K562 (cell line): ENCODE measurements at regions not wholly inside any gene's neighbourhood (a gene's known extent, or its start where the extent isn't known, plus 50 kb on each side); places are given as distances from the start of the nearest gene placed in this dataset.

ENCODE experiments used
- ATAC-seq: fragments of 200-7000 bp; cut with Tn5 transposase; 3 replicates; pipeline ENCODE4 v1.9.1; 2020; ENCODE audit warnings: moderate library complexity
- BruUV-seq: library from RNA; stranded (reverse); fragments of 400-500 nt; replicated peaks from 2 replicates; lab custom pipeline; 2021; lab: Mats Ljungman, UMichigan
- CTCF ChIA-PET: fragments of 300-600 bp; formaldehyde crosslinking; extraction: SDS; loops from one replicate; lab custom pipeline; 2021; ENCODE audit warnings: low intra/inter-chr PET ratio; lab: Yijun Ruan, JAX
- POLR2A ChIA-PET: fragments of 300-600, 350-650 bp; sonication (Branson Sonifier 250); formaldehyde crosslinking; extraction: SDS; loops from one replicate; lab custom pipeline; 2021; ENCODE audit warnings: antibody characterized with exemption, inconsistent platforms; lab: Yijun Ruan, JAX
- DNase-seq, 4 experiments: peaks; one replicate each; pipeline versions ENCODE4 v3.0.0 to v3.0.0-alpha.2; 2011 to 2018; ENCODE audit warnings: low spot score in 3 of 4, mixed read lengths in 3 of 4; ENCODE audit errors: extremely low read depth in 1 of 4
- FAIRE-seq: peaks from 2 replicates; lab custom pipeline; 2011; peaks lifted over from hg19 to GRCh38; lab: Jason Lieb, UNC
- H2AFZ ChIP-seq: 2 replicates; pipeline ENCODE4 v1.6.0; 2011; ENCODE audit warnings: low read depth, low read length, control low read depth, inconsistent platforms
- H3K27ac ChIP-seq: fragments of 200-600 bp; 3 replicates; pipeline ENCODE4 v1.8.0; 2011; ENCODE audit warnings: low read depth, mild to moderate bottlenecking, control low read depth, inconsistent platforms, low read length, moderate library complexity, mixed read lengths; ENCODE audit errors: extremely low read depth
- H3K27me3 ChIP-seq, 2 experiments: fragments of 300-600 bp in 1 of 2; 2 replicates in 1 of 2; 3 replicates in 1 of 2; pipeline versions ENCODE4 v1.6.0 to v1.8.0; 2011; ENCODE audit warnings: inconsistent platforms in 2 of 2, low read length in 2 of 2, mild to moderate bottlenecking in 1 of 2, mixed read lengths in 1 of 2, moderate library complexity in 1 of 2; ENCODE audit not compliant: control insufficient read depth in 2 of 2, insufficient read depth in 2 of 2
- H3K36me3 ChIP-seq: fragments of 300-600 bp; 3 replicates; pipeline ENCODE4 v1.8.0; 2011; ENCODE audit warnings: mild to moderate bottlenecking, low read length, inconsistent platforms; ENCODE audit not compliant: control insufficient read depth, insufficient read depth
- H3K4me1 ChIP-seq, 2 experiments: fragments of 200-600 bp in 1 of 2; replicated peaks in 1 of 2; 2 replicates in 1 of 2; 3 replicates in 1 of 2; pipeline versions ENCODE4 v1.5.1 to v1.8.0; 2011; ENCODE audit warnings: inconsistent platforms in 2 of 2, low read length in 2 of 2, mild to moderate bottlenecking in 1 of 2, mixed read lengths in 1 of 2, moderate library complexity in 1 of 2; ENCODE audit not compliant: control insufficient read depth in 2 of 2, insufficient read depth in 2 of 2
- H3K4me2 ChIP-seq: 2 replicates; pipeline ENCODE4 v1.6.1; 2011; ENCODE audit warnings: low read length, control low read depth, inconsistent platforms, mixed read lengths; ENCODE audit not compliant: insufficient read depth
- H3K4me3 ChIP-seq: fragments of 200-600 bp; sonication (generic), shearing (Covaris generic); 2 replicates; pipeline ENCODE4 v1.5.1; 2016; ENCODE audit warnings: control low read depth, inconsistent platforms
- H3K79me2 ChIP-seq: fragments of 200-600 bp; 3 replicates; pipeline ENCODE4 v1.8.0; 2011; ENCODE audit warnings: low read length, inconsistent platforms; ENCODE audit not compliant: control insufficient read depth, insufficient read depth
- H3K9ac ChIP-seq, 2 experiments: 2 replicates each; pipeline versions ENCODE4 v1.6.0 to v1.6.1; 2011; ENCODE audit warnings: low read depth in 2 of 2, low read length in 2 of 2, control low read depth in 1 of 2, inconsistent platforms in 1 of 2, mild to moderate bottlenecking in 1 of 2, mixed read lengths in 1 of 2; ENCODE audit not compliant: insufficient read depth in 1 of 2
- H3K9me1 ChIP-seq: one replicate; pipeline ENCODE4 v1.6.0; 2011; ENCODE audit warnings: inconsistent platforms, mild to moderate bottlenecking, low read length, moderate library complexity; ENCODE audit not compliant: control insufficient read depth, insufficient read depth
- H3K9me3 ChIP-seq: replicated peaks from 2 replicates; pipeline ENCODE4 v1.5.1; 2011; ENCODE audit warnings: low read depth, low read length, inconsistent platforms; ENCODE audit not compliant: control insufficient read depth, insufficient read depth
- H4K20me1 ChIP-seq: replicated peaks from 2 replicates; pipeline ENCODE4 v1.6.1; 2011; ENCODE audit warnings: low read length, inconsistent platforms, mixed read lengths; ENCODE audit not compliant: control insufficient read depth, insufficient read depth
- ELF4 ChIP-seq: fragments of 450-650 bp; formaldehyde crosslinking; IDR thresholded peaks from 2 replicates; pipeline ENCODE4 v1.4.0; 2022; ENCODE audit warnings: missing genetic modification characterization
- HOXB6 ChIP-seq: fragments of 250-450 bp; sonication (Bioruptor Pico); IDR thresholded peaks from 2 replicates; pipeline ENCODE4 v1.5.1; 2022; ENCODE audit warnings: mild to moderate bottlenecking, borderline replicate concordance
- SIN3A ChIP-seq, 2 experiments: fragments of 150-350 bp in 1 of 2; IDR thresholded peaks; 2 replicates each; pipeline ENCODE4 v1.6.1; 2011 to 2016; ENCODE audit warnings: borderline replicate concordance in 2 of 2, low read depth in 2 of 2, low read length in 2 of 2, mild to moderate bottlenecking in 2 of 2, moderate library complexity in 2 of 2; ENCODE audit not compliant: control insufficient read depth in 1 of 2
- STAT5A ChIP-seq: IDR thresholded peaks from 2 replicates; pipeline ENCODE4 v1.6.1; 2012; ENCODE audit warnings: low read length, inconsistent platforms, borderline replicate concordance
- ZNF124 ChIP-seq: sonication (generic); formaldehyde crosslinking; IDR thresholded peaks from 2 replicates; pipeline ENCODE4 v1.8.1; 2022; ENCODE audit warnings: missing genetic modification reagents
- ZNF224 ChIP-seq: sonication (generic); formaldehyde crosslinking; IDR thresholded peaks from 2 replicates; pipeline ENCODE4 v1.8.0; 2022; ENCODE audit warnings: mild to moderate bottlenecking, missing genetic modification reagents
- ZNF583 ChIP-seq: fragments of 250-450 bp; sonication (Bioruptor Pico); IDR thresholded peaks from 2 replicates; pipeline ENCODE4 v1.4.0; 2020
- in situ Hi-C: fragments of 300-500 bp; cut with MboI; formaldehyde crosslinking; loops from 4 replicates; pipeline ENCODE4 v1.15.0; 2018; ENCODE audit warnings: inconsistent platforms, mixed read lengths
- intact Hi-C: fragments of 100-400 bp; cut with micrococcal nuclease; formaldehyde crosslinking; loops from 2 replicates; pipeline ENCODE4 v1.14.2; 2022
- TF ChIP-seq, protein P1 (sequence below): fragments of 450-650 bp; IDR thresholded peaks from 2 replicates; pipeline ENCODE4 v1.6.1; 2014; ENCODE audit warnings: low read depth, mild to moderate bottlenecking, moderate library complexity, borderline replicate concordance
- TF ChIP-seq, protein P2 (sequence below): fragments of 450-650 bp; IDR thresholded peaks from 2 replicates; pipeline ENCODE4 v1.6.1; 2016; ENCODE audit warnings: low read depth
- TF ChIP-seq, protein P3 (sequence below), 2 experiments: fragments of 150-350 bp in 1 of 2; IDR thresholded peaks; 2 replicates each; pipeline ENCODE4 v1.6.1; 2012 to 2016; ENCODE audit warnings: low read depth in 2 of 2, low read length in 2 of 2, mild to moderate bottlenecking in 1 of 2, moderate library complexity in 1 of 2

DNA sequence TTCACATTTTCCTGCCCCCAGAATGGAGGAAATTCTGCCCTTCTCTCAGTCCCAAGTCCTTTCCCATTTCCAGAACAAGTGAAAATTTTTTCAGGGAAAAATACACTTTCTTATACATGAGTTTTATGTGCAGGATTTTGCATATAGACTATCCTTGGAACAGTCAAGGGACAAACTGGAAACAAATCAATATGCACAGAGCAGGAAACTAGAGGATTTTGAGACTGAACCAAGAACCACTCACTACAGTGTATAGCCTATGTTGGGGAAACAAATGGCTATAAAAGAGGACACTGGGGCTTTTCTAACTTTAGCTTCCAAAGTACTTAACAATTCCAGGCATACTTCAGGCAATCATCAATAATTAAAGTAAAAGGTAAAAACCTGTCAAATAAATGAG, 1036.1 kb upstream of the ARRDC3 start:
- no peak overlapping the region for H3K4me2 ChIP-seq
- TF ChIP-seq SIN3A (IDR thresholded peaks at IDR 0.05; ENCODE audit: borderline replicate concordance in 2 of 2, control insufficient read depth in 1 of 2, low read depth in 2 of 2, low read length in 2 of 2) (no peak), ZNF224 (no peak), STAT5A (no peak), HOXB6 (CRISPR knock-in tag) (no peak), ZNF583 (CRISPR knock-in tag) (no peak), ZNF124 (CRISPR knock-in tag) (no peak), ELF4 (CRISPR knock-in tag) (no peak)
- TF ChIP-seq, protein P1, sequence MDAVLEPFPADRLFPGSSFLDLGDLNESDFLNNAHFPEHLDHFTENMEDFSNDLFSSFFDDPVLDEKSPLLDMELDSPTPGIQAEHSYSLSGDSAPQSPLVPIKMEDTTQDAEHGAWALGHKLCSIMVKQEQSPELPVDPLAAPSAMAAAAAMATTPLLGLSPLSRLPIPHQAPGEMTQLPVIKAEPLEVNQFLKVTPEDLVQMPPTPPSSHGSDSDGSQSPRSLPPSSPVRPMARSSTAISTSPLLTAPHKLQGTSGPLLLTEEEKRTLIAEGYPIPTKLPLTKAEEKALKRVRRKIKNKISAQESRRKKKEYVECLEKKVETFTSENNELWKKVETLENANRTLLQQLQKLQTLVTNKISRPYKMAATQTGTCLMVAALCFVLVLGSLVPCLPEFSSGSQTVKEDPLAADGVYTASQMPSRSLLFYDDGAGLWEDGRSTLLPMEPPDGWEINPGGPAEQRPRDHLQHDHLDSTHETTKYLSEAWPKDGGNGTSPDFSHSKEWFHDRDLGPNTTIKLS = no peak
- TF ChIP-seq, protein P2, sequence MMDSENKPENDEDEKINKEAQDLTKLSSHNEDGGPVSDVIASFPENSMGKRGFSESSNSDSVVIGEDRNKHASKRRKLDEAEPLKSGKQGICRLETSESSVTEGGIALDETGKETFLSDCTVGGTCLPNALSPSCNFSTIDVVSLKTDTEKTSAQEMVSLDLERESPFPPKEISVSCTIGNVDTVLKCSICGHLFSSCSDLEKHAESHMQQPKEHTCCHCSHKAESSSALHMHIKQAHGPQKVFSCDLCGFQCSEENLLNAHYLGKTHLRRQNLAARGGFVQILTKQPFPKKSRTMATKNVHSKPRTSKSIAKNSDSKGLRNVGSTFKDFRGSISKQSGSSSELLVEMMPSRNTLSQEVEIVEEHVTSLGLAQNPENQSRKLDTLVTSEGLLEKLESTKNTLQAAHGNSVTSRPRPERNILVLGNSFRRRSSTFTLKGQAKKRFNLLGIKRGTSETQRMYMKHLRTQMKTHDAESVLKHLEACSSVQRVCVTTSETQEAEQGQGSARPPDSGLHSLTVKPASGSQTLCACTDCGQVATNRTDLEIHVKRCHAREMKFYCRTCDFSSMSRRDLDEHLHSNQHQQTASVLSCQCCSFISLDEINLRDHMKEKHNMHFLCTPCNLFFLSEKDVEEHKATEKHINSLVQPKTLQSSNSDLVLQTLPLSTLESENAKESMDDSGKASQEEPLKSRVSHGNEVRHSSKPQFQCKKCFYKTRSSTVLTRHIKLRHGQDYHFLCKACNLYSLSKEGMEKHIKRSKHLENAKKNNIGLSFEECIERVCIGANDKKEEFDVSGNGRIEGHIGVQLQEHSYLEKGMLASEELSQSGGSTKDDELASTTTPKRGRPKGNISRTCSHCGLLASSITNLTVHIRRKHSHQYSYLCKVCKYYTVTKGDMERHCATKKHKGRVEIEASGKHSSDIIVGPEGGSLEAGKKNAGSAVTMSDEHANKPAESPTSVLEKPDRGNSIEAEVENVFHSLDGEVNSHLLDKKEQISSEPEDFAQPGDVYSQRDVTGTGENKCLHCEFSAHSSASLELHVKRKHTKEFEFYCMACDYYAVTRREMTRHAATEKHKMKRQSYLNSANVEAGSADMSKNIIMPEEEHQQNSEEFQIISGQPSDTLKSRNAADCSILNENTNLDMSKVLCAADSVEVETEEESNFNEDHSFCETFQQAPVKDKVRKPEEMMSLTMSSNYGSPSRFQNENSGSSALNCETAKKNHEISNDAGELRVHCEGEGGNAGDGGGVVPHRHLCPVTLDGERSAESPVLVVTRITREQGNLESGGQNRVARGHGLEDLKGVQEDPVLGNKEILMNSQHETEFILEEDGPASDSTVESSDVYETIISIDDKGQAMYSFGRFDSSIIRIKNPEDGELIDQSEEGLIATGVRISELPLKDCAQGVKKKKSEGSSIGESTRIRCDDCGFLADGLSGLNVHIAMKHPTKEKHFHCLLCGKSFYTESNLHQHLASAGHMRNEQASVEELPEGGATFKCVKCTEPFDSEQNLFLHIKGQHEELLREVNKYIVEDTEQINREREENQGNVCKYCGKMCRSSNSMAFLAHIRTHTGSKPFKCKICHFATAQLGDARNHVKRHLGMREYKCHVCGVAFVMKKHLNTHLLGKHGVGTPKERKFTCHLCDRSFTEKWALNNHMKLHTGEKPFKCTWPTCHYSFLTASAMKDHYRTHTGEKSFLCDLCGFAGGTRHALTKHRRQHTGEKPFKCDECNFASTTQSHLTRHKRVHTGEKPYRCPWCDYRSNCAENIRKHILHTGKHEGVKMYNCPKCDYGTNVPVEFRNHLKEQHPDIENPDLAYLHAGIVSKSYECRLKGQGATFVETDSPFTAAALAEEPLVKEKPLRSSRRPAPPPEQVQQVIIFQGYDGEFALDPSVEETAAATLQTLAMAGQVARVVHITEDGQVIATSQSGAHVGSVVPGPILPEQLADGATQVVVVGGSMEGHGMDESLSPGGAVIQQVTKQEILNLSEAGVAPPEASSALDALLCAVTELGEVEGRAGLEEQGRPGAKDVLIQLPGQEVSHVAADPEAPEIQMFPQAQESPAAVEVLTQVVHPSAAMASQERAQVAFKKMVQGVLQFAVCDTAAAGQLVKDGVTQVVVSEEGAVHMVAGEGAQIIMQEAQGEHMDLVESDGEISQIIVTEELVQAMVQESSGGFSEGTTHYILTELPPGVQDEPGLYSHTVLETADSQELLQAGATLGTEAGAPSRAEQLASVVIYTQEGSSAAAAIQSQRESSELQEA = no peak
- TF ChIP-seq, protein P3, sequence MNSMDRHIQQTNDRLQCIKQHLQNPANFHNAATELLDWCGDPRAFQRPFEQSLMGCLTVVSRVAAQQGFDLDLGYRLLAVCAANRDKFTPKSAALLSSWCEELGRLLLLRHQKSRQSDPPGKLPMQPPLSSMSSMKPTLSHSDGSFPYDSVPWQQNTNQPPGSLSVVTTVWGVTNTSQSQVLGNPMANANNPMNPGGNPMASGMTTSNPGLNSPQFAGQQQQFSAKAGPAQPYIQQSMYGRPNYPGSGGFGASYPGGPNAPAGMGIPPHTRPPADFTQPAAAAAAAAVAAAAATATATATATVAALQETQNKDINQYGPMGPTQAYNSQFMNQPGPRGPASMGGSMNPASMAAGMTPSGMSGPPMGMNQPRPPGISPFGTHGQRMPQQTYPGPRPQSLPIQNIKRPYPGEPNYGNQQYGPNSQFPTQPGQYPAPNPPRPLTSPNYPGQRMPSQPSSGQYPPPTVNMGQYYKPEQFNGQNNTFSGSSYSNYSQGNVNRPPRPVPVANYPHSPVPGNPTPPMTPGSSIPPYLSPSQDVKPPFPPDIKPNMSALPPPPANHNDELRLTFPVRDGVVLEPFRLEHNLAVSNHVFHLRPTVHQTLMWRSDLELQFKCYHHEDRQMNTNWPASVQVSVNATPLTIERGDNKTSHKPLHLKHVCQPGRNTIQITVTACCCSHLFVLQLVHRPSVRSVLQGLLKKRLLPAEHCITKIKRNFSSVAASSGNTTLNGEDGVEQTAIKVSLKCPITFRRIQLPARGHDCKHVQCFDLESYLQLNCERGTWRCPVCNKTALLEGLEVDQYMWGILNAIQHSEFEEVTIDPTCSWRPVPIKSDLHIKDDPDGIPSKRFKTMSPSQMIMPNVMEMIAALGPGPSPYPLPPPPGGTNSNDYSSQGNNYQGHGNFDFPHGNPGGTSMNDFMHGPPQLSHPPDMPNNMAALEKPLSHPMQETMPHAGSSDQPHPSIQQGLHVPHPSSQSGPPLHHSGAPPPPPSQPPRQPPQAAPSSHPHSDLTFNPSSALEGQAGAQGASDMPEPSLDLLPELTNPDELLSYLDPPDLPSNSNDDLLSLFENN (IDR thresholded peaks at IDR 0.05; ENCODE audit: low read depth in 2 of 2, low read length in 2 of 2) = no peak

More for the DNA sequence above, 1036.1 kb upstream of the ARRDC3 start:
- intact Hi-C loops = no loop called here
- POLR2A ChIA-PET = no interaction called here
- no peaks in the 10 kb centered on the region for H3K79me2 ChIP-seq
- H3K36me3 ChIP-seq = no peaks in the 10 kb centered on the region
- H3K9me3 ChIP-seq = no peaks in the 10 kb centered on the region; the same call in 1 of the 2 replicates
- FAIRE-seq = no peak
- H2AFZ ChIP-seq = no peak overlapping the region
- no peaks in the 10 kb centered on the region for H3K4me1 ChIP-seq
- no peaks in the 10 kb centered on the region for H3K9me1 ChIP-seq
- ATAC-seq = no peak
- in situ Hi-C loops = no loop called here
- no TSS peak for BruUV-seq
- H3K4me3 ChIP-seq = no peak overlapping the region
- no peak overlapping the region for H3K27ac ChIP-seq
- CTCF ChIA-PET = no interaction called here
- no peaks in the 10 kb centered on the region for H4K20me1 ChIP-seq
- no peak for DNase-seq
- no peaks in the 10 kb centered on the region for H3K27me3 ChIP-seq
- H3K9ac ChIP-seq = no peak overlapping the region
